CD4-positive, alpha-beta T cell (primary cell): ENCODE measurements at regions not wholly inside any gene's neighbourhood (a gene's known extent, or its start where the extent isn't known, plus 50 kb on each side); places are given as distances from the start of the nearest gene placed in this dataset.

ENCODE experiments used
- ATAC-seq: fragments of 200-7000 bp; cut with Tn5 transposase; one replicate; pipeline ENCODE4 v1.10.0; 2022; ENCODE audit warnings: mild to moderate bottlenecking; ENCODE audit not compliant: poor library complexity
- CTCF ChIA-PET: fragments of 350-600 bp; sonication (Branson Sonifier 250); formaldehyde crosslinking; loops from one replicate; lab custom pipeline; 2021; ENCODE audit warnings: antibody characterized with exemption, inconsistent platforms; lab: Charles Lee
- POLR2A ChIA-PET: fragments of 350-600 bp; sonication (Branson Sonifier 250); formaldehyde crosslinking; loops from one replicate; lab custom pipeline; 2021; ENCODE audit warnings: antibody characterized with exemption, inconsistent platforms; lab: Charles Lee
- DNase-seq, 14 experiments: peaks; one replicate each; pipeline ENCODE4 v3.0.0-alpha.2; 2013 to 2020; ENCODE audit warnings: mixed read lengths in 2 of 14
- H3K27ac ChIP-seq, 2 donors: one replicate each; pipeline versions ENCODE4 v1.5.1 to v1.7.0; 2013; ENCODE audit warnings: low read length in 2 of 2, low read depth in 1 of 2, mild to moderate bottlenecking in 1 of 2
- H3K27me3 ChIP-seq, 2 experiments: 1 replicate in 1 of 2; 2 replicates in 1 of 2; pipeline versions ENCODE4 v1.6.1 to v1.7.0; 2013; ENCODE audit warnings: low read length in 2 of 2, control low read depth in 1 of 2, mild to moderate bottlenecking in 1 of 2, moderate library complexity in 1 of 2; ENCODE audit not compliant: insufficient read depth in 2 of 2, control insufficient read depth in 1 of 2
- H3K36me3 ChIP-seq: one replicate; pipeline ENCODE4 v1.6.1; 2013; ENCODE audit warnings: low read length, control low read depth; ENCODE audit not compliant: insufficient read depth
- H3K4me1 ChIP-seq: one replicate; pipeline ENCODE4 v1.6.1; 2013; ENCODE audit warnings: low read length, control low read depth; ENCODE audit not compliant: insufficient read depth
- H3K4me3 ChIP-seq: one replicate; pipeline ENCODE4 v1.5.1; 2013; ENCODE audit warnings: mild to moderate bottlenecking, low read length, moderate library complexity
- H3K9me3 ChIP-seq, 2 experiments: 1 replicate in 1 of 2; 2 replicates in 1 of 2; pipeline versions ENCODE4 v1.6.1 to v1.7.0; 2013; ENCODE audit warnings: low read length in 2 of 2, mild to moderate bottlenecking in 2 of 2, control low read depth in 1 of 2, moderate library complexity in 1 of 2; ENCODE audit not compliant: control insufficient read depth in 1 of 2, insufficient read depth in 1 of 2
- H3K27ac Mint-ChIP-seq: one replicate; pipeline ENCODE4 v1.8.0; 2020; ENCODE audit warnings: mixed read lengths
- H3K27me3 Mint-ChIP-seq: one replicate; pipeline ENCODE4 v1.8.0; 2021; ENCODE audit warnings: mixed read lengths
- H3K36me3 Mint-ChIP-seq: one replicate; pipeline ENCODE4 v1.8.0; 2021; ENCODE audit warnings: low read depth, mixed read lengths
- H3K4me1 Mint-ChIP-seq: one replicate; pipeline ENCODE4 v1.8.0; 2021; ENCODE audit warnings: low read depth, mixed read lengths
- H3K4me3 Mint-ChIP-seq: one replicate; pipeline ENCODE4 v1.8.0; 2020; ENCODE audit warnings: mild to moderate bottlenecking, mixed read lengths
- H3K9me3 Mint-ChIP-seq: one replicate; pipeline ENCODE4 v1.8.0; 2020; ENCODE audit warnings: mixed read lengths
- CTCF ChIP-seq: fragments of 200-600 bp; IDR thresholded peaks from one replicate; pipeline ENCODE4 v1.8.0; 2022; ENCODE audit warnings: antibody characterized with exemption, mild to moderate bottlenecking
- intact Hi-C, 2 experiments: fragments of 100-400 bp; cut with DNase I in 1 of 2; cut with micrococcal nuclease in 1 of 2; formaldehyde crosslinking; loops; one replicate each; pipeline versions ENCODE4 v1.15.1 to v1.9.0; 2023 to 2025; cut with DNase I, micrococcal nuclease

DNA sequence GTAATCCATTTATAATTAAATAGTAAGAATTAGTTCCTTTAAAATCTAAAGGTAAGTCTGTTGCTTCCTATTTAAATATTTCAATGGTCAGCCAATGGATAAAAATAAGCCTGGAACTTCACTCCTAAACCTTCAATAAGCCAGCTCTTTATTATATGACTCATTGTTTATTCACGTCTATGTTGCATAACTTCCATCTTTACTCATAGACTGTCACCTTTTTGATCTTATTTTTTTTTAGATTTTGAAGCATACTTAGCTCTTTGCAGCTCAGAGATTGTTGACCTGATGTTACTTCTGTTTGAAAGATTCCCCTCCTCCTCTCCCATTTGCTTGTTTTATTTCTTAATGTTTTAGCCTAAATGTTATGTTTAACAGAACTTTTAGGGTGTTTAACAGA lies 1571.2 kb upstream of the RAG2 start:
- POLR2A ChIA-PET = no interaction called here
- no peaks in the 10 kb centered on the region for H3K27me3 ChIP-seq
- H3K9me3 ChIP-seq = peaks cover 5 to 7% of the 10 kb centered on the region in 2 experiments
- no peaks in the 10 kb centered on the region for H3K4me1 Mint-ChIP-seq
- no peak overlapping the region for H3K4me3 Mint-ChIP-seq
- H3K4me1 ChIP-seq = no peaks in the 10 kb centered on the region
- no peak for TF ChIP-seq CTCF
- intact Hi-C loops = no loop called here
- no peak overlapping the region for H3K27ac ChIP-seq
- DNase-seq = no peak
- peaks cover 3% of the 10 kb centered on the region for H3K9me3 Mint-ChIP-seq
- H3K27ac Mint-ChIP-seq = no peak overlapping the region
- ATAC-seq = no peak
- CTCF ChIA-PET = no interaction called here
- H3K4me3 ChIP-seq = no peak overlapping the region
- no peaks in the 10 kb centered on the region for H3K27me3 Mint-ChIP-seq
- H3K36me3 Mint-ChIP-seq = no peaks in the 10 kb centered on the region
- no peaks in the 10 kb centered on the region for H3K36me3 ChIP-seq

GRCh38 chr11:38163526-38163925 lies 1565.5 kb upstream of the RAG2 start:
- intact Hi-C loops = no loop called here

DNA sequence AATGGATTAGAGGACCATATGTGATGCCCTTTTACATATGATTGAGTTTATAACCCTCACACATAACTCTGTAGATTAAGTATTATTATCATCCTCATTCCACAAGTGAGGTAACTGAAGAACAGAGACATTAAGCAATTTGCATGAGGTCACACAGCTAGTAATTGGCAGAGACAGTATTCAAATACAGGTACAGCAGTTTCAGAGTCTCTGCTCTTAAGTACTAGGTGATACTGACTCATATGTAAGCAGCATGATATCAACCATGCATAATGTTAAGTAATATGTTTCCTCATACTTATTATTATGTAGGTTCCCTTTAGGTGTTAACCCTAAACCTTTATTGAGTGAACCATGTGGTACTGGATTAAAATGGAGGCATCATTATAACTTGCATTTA lies 1562.4 kb upstream of the RAG2 start:
- Mint-ChIP-seq H3K36me3 (no peaks in the 10 kb centered on the region), H3K4me1 (no peaks in the 10 kb centered on the region), H3K27me3 (no peaks in the 10 kb centered on the region), H3K9me3 (peaks cover 15% of the 10 kb centered on the region), H3K4me3 (no peak overlapping the region), H3K27ac (no peak overlapping the region)
- ATAC-seq (no peak), DNase-seq (no peak)
- H3K9me3 ChIP-seq = no peaks in the 10 kb centered on the region
- intact Hi-C loops = no loop called here
- no peaks in the 10 kb centered on the region for H3K27me3 ChIP-seq
- ChIA-PET CTCF (no interaction called here), POLR2A (no interaction called here)
- H3K4me3 ChIP-seq = no peak overlapping the region
- TF ChIP-seq CTCF = no peak
- no peaks in the 10 kb centered on the region for H3K36me3 ChIP-seq
- no peak overlapping the region for H3K27ac ChIP-seq
- no peaks in the 10 kb centered on the region for H3K4me1 ChIP-seq

More at GRCh38 chr11:38163526-38163925, 1565.5 kb upstream of the RAG2 start:
- H3K27ac Mint-ChIP-seq = no peak overlapping the region
- H3K27ac ChIP-seq = no peak overlapping the region
- H3K36me3 Mint-ChIP-seq = no peaks in the 10 kb centered on the region
- ChIA-PET POLR2A (no interaction called here), CTCF (interaction anchor here (0.8 kb wide), 1 partner anchor 61 kb away, joined by 4 read pairs; no protein-coding TSS in a partner anchor)
- H3K36me3 ChIP-seq = no peaks in the 10 kb centered on the region
- no peak for DNase-seq
- H3K4me3 Mint-ChIP-seq = no peak overlapping the region
- H3K27me3 Mint-ChIP-seq = no peaks in the 10 kb centered on the region
- peaks cover 14% of the 10 kb centered on the region for H3K9me3 Mint-ChIP-seq
- peaks cover 0 to 5% of the 10 kb centered on the region in 2 experiments for H3K9me3 ChIP-seq
- TF ChIP-seq CTCF = no peak
- H3K4me1 Mint-ChIP-seq = no peaks in the 10 kb centered on the region
- H3K27me3 ChIP-seq = no peaks in the 10 kb centered on the region
- no peaks in the 10 kb centered on the region for H3K4me1 ChIP-seq
- ATAC-seq = no peak
- no peak overlapping the region for H3K4me3 ChIP-seq
